Chondrocyte (in vitro differentiated cells): ENCODE measurements at regions not wholly inside any gene's neighbourhood (a gene's known extent, or its start where the extent isn't known, plus 50 kb on each side); places are given as distances from the start of the nearest gene placed in this dataset.

Experiments
- DNase-seq: peaks from one replicate; pipeline ENCODE4 v3.0.0; 2021; ENCODE audit warnings: mixed read lengths, low spot score
- H3K27ac Mint-ChIP-seq: one replicate; pipeline ENCODE4 v1.8.0; 2021; ENCODE audit warnings: mild to moderate bottlenecking, moderate library complexity, mixed read lengths; ENCODE audit not compliant: unreplicated experiment
- H3K27me3 Mint-ChIP-seq: 2 replicates; pipeline ENCODE4 v1.8.0; 2021; ENCODE audit warnings: low read depth, mixed read lengths
- H3K36me3 Mint-ChIP-seq: 2 replicates; pipeline ENCODE4 v1.8.0; 2021; ENCODE audit warnings: low read depth, mixed read lengths
- H3K4me1 Mint-ChIP-seq: 2 replicates; pipeline ENCODE4 v1.8.0; 2021; ENCODE audit warnings: low read depth, mild to moderate bottlenecking, mixed read lengths
- H3K4me3 Mint-ChIP-seq: one replicate; pipeline ENCODE4 v1.8.0; 2021; ENCODE audit warnings: mild to moderate bottlenecking, moderate library complexity, mixed read lengths; ENCODE audit not compliant: unreplicated experiment
- H3K9me3 Mint-ChIP-seq: 2 replicates; pipeline ENCODE4 v1.8.0; 2021; ENCODE audit warnings: low read depth, mixed read lengths
- TF ChIP-seq, protein P1 (sequence below): fragments of 200-600 bp; sonication (generic); IDR thresholded peaks from 2 replicates; pipeline ENCODE4 v1.5.0; 2021; ENCODE audit warnings: antibody characterized with exemption, mild to moderate bottlenecking, moderate library complexity

DNA sequence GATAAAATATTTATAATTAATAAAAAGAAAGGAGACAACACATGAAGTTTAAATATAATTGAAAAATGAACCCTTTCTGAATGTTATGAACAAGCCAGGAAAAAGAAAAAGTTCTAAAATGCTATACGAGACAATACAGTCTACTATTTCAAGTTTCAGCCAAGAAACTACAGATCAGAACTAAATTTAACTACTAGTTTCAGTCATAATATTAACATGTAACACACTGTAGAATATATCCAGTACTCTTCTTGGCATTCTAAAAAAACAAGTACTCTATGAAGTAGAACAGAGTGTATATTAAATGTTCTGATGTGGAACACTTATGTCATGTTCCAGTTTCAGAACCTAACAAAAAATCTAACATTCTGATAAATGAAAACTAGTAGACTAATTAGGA is 679.7 kb downstream of the FAT4 start:
- no peaks in the 10 kb centered on the region for H3K36me3 Mint-ChIP-seq
- H3K4me1 Mint-ChIP-seq = peaks cover 4% of the 10 kb centered on the region
- no peak overlapping the region for H3K27ac Mint-ChIP-seq
- no peak overlapping the region for H3K4me3 Mint-ChIP-seq
- TF ChIP-seq, protein P1, sequence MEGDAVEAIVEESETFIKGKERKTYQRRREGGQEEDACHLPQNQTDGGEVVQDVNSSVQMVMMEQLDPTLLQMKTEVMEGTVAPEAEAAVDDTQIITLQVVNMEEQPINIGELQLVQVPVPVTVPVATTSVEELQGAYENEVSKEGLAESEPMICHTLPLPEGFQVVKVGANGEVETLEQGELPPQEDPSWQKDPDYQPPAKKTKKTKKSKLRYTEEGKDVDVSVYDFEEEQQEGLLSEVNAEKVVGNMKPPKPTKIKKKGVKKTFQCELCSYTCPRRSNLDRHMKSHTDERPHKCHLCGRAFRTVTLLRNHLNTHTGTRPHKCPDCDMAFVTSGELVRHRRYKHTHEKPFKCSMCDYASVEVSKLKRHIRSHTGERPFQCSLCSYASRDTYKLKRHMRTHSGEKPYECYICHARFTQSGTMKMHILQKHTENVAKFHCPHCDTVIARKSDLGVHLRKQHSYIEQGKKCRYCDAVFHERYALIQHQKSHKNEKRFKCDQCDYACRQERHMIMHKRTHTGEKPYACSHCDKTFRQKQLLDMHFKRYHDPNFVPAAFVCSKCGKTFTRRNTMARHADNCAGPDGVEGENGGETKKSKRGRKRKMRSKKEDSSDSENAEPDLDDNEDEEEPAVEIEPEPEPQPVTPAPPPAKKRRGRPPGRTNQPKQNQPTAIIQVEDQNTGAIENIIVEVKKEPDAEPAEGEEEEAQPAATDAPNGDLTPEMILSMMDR = no peak
- peaks cover 11% of the 10 kb centered on the region for H3K27me3 Mint-ChIP-seq
- no peak for DNase-seq
- no peaks in the 10 kb centered on the region for H3K9me3 Mint-ChIP-seq

DNA sequence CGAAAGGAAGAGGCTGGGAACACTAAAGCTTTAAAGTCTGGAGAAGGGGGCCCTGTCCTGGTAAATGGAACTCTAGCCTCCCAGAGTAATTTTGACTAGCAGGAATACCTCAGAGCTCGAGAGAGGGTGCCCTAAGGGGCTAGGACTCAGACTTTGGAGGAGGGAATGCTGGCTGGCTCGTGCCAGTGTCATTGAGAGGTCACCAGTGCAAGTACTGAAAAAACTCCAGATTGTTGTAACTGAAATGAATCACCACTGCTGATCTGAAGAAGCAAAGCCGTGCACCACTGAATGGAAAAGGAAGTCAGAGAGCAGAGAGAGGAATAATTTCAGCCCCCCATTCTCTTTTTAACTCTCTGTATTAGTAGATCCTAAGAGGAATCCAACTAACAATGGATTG is 690.2 kb downstream of the FAT4 start:
- H3K4me3 Mint-ChIP-seq = no peak overlapping the region
- TF ChIP-seq, protein P1 = no peak
- H3K27ac Mint-ChIP-seq = no peak overlapping the region
- H3K36me3 Mint-ChIP-seq = peaks cover 2% of the 10 kb centered on the region
- H3K9me3 Mint-ChIP-seq = peaks cover 4% of the 10 kb centered on the region
- peaks cover 9% of the 10 kb centered on the region for H3K27me3 Mint-ChIP-seq
- peaks cover 6% of the 10 kb centered on the region for H3K4me1 Mint-ChIP-seq
- no peak for DNase-seq

DNA sequence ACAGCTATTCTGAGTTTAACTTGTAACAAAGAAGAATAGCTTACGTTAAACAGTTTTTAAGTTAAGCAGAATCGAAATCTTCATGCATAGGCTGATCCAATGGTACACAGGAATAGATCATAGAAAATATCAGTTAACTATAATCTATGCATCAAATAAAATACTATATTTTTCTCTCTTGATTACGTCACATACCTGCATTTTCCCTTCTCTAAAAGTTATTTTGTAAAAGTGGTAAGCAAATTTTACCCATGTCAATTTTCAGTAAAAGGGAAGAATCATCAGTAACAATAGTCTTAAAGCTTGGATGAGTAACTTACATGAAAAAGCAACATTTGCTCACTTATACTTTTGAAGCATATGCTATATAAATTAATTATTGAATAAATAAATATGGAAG is 692.4 kb downstream of the FAT4 start:
- Mint-ChIP-seq H3K9me3 (peaks cover 14% of the 10 kb centered on the region), H3K27ac (no peak overlapping the region), H3K27me3 (peaks cover 4% of the 10 kb centered on the region), H3K36me3 (peaks cover 2% of the 10 kb centered on the region), H3K4me3 (no peak overlapping the region), H3K4me1 (peaks cover 6% of the 10 kb centered on the region)
- DNase-seq = no peak
- TF ChIP-seq, protein P1 = no peak

DNA sequence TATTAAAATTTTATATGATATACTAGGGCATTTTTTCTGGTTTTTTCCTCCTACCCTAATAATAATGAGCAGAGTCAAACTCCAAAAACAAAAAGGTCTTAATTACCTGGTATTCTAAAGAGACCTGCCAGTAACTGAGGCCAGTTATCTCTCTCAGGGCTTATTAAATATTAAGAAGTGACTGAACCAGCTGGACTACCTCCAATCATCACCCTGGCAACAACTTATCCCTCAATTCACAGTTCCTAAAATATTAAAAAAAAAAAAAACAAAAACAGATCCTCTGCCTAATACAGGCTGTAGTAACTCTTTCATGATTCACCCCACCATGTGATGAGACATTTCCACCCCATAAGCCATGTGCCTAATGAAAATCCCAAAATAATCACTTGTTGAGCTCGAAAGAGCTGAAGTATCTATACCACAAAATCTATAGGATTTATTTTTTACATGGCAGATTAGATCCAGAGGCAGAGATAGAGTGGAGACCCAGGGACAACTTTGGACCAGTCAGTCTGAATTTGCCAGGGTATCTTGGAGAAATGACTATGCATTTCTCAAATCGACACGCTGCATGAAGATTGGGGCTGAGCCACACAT is 698.0 kb downstream of the FAT4 start:
- peaks cover 6% of the 10 kb centered on the region for H3K27me3 Mint-ChIP-seq
- H3K4me1 Mint-ChIP-seq = no peaks in the 10 kb centered on the region
- peaks cover 14% of the 10 kb centered on the region for H3K9me3 Mint-ChIP-seq
- DNase-seq = no peak
- H3K4me3 Mint-ChIP-seq = no peak overlapping the region
- TF ChIP-seq, protein P1 = no peak
- H3K27ac Mint-ChIP-seq = no peak overlapping the region
- peaks cover 2% of the 10 kb centered on the region for H3K36me3 Mint-ChIP-seq

DNA sequence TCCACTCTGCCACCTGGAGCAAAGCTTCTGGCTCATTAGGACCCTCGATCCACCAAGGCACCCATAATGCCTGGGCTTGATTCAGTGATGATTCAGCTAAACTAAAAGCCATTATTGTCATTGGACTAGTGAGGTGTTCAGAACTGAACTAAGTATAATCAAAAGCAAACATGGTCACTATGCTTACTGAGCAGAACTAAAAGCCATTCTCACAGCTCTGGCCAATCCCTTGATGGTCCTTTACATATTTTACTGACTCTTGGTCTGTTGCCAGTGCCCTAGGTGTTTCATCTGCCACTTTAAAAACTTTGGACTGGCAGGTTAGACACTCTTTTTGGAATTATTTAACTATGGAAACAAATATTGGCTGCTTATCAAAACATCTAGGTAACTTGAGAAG is 703.5 kb downstream of the FAT4 start:
- no peak overlapping the region for H3K4me3 Mint-ChIP-seq
- no peaks in the 10 kb centered on the region for H3K9me3 Mint-ChIP-seq
- DNase-seq = no peak

More for the DNA sequence above, 703.5 kb downstream of the FAT4 start:
- Mint-ChIP-seq H3K36me3 (no peaks in the 10 kb centered on the region), H3K27me3 (peaks cover 2% of the 10 kb centered on the region), H3K4me1 (peaks cover 5% of the 10 kb centered on the region), H3K27ac (no peak overlapping the region)
- TF ChIP-seq, protein P1 = no peak
